K562 (cell line): ENCODE measurements at regions not wholly inside any gene's neighbourhood (a gene's known extent, or its start where the extent isn't known, plus 50 kb on each side); places are given as distances from the start of the nearest gene placed in this dataset.

Source experiments
- ATAC-seq: fragments of 200-7000 bp; cut with Tn5 transposase; 3 replicates; pipeline ENCODE4 v1.9.1; 2020; ENCODE audit warnings: moderate library complexity
- BruUV-seq: library from RNA; stranded (reverse); fragments of 400-500 nt; replicated peaks from 2 replicates; lab custom pipeline; 2021; lab: Mats Ljungman, UMichigan
- CTCF ChIA-PET: fragments of 300-600 bp; formaldehyde crosslinking; extraction: SDS; loops from one replicate; lab custom pipeline; 2021; ENCODE audit warnings: low intra/inter-chr PET ratio; lab: Yijun Ruan, JAX
- POLR2A ChIA-PET: fragments of 300-600, 350-650 bp; sonication (Branson Sonifier 250); formaldehyde crosslinking; extraction: SDS; loops from one replicate; lab custom pipeline; 2021; ENCODE audit warnings: antibody characterized with exemption, inconsistent platforms; lab: Yijun Ruan, JAX
- DNase-seq, 4 experiments: peaks; one replicate each; pipeline versions ENCODE4 v3.0.0 to v3.0.0-alpha.2; 2011 to 2018; ENCODE audit warnings: low spot score in 3 of 4, mixed read lengths in 3 of 4; ENCODE audit errors: extremely low read depth in 1 of 4
- FAIRE-seq: peaks from 2 replicates; lab custom pipeline; 2011; peaks lifted over from hg19 to GRCh38; lab: Jason Lieb, UNC
- H2AFZ ChIP-seq: 2 replicates; pipeline ENCODE4 v1.6.0; 2011; ENCODE audit warnings: low read depth, low read length, control low read depth, inconsistent platforms
- H3K27ac ChIP-seq: fragments of 200-600 bp; 3 replicates; pipeline ENCODE4 v1.8.0; 2011; ENCODE audit warnings: low read depth, mild to moderate bottlenecking, control low read depth, inconsistent platforms, low read length, moderate library complexity, mixed read lengths; ENCODE audit errors: extremely low read depth
- H3K27me3 ChIP-seq, 2 experiments: fragments of 300-600 bp in 1 of 2; 2 replicates in 1 of 2; 3 replicates in 1 of 2; pipeline versions ENCODE4 v1.6.0 to v1.8.0; 2011; ENCODE audit warnings: inconsistent platforms in 2 of 2, low read length in 2 of 2, mild to moderate bottlenecking in 1 of 2, mixed read lengths in 1 of 2, moderate library complexity in 1 of 2; ENCODE audit not compliant: control insufficient read depth in 2 of 2, insufficient read depth in 2 of 2
- H3K36me3 ChIP-seq: fragments of 300-600 bp; 3 replicates; pipeline ENCODE4 v1.8.0; 2011; ENCODE audit warnings: mild to moderate bottlenecking, low read length, inconsistent platforms; ENCODE audit not compliant: control insufficient read depth, insufficient read depth
- H3K4me1 ChIP-seq, 2 experiments: fragments of 200-600 bp in 1 of 2; replicated peaks in 1 of 2; 2 replicates in 1 of 2; 3 replicates in 1 of 2; pipeline versions ENCODE4 v1.5.1 to v1.8.0; 2011; ENCODE audit warnings: inconsistent platforms in 2 of 2, low read length in 2 of 2, mild to moderate bottlenecking in 1 of 2, mixed read lengths in 1 of 2, moderate library complexity in 1 of 2; ENCODE audit not compliant: control insufficient read depth in 2 of 2, insufficient read depth in 2 of 2
- H3K4me2 ChIP-seq: 2 replicates; pipeline ENCODE4 v1.6.1; 2011; ENCODE audit warnings: low read length, control low read depth, inconsistent platforms, mixed read lengths; ENCODE audit not compliant: insufficient read depth
- H3K4me3 ChIP-seq: fragments of 200-600 bp; sonication (generic), shearing (Covaris generic); 2 replicates; pipeline ENCODE4 v1.5.1; 2016; ENCODE audit warnings: control low read depth, inconsistent platforms
- H3K79me2 ChIP-seq: fragments of 200-600 bp; 3 replicates; pipeline ENCODE4 v1.8.0; 2011; ENCODE audit warnings: low read length, inconsistent platforms; ENCODE audit not compliant: control insufficient read depth, insufficient read depth
- H3K9ac ChIP-seq, 2 experiments: 2 replicates each; pipeline versions ENCODE4 v1.6.0 to v1.6.1; 2011; ENCODE audit warnings: low read depth in 2 of 2, low read length in 2 of 2, control low read depth in 1 of 2, inconsistent platforms in 1 of 2, mild to moderate bottlenecking in 1 of 2, mixed read lengths in 1 of 2; ENCODE audit not compliant: insufficient read depth in 1 of 2
- H3K9me1 ChIP-seq: one replicate; pipeline ENCODE4 v1.6.0; 2011; ENCODE audit warnings: inconsistent platforms, mild to moderate bottlenecking, low read length, moderate library complexity; ENCODE audit not compliant: control insufficient read depth, insufficient read depth
- H3K9me3 ChIP-seq: replicated peaks from 2 replicates; pipeline ENCODE4 v1.5.1; 2011; ENCODE audit warnings: low read depth, low read length, inconsistent platforms; ENCODE audit not compliant: control insufficient read depth, insufficient read depth
- H4K20me1 ChIP-seq: replicated peaks from 2 replicates; pipeline ENCODE4 v1.6.1; 2011; ENCODE audit warnings: low read length, inconsistent platforms, mixed read lengths; ENCODE audit not compliant: control insufficient read depth, insufficient read depth
- BMI1 ChIP-seq: fragments of 150-350 bp; IDR thresholded peaks from 2 replicates; pipeline ENCODE4 v1.6.1; 2014; ENCODE audit warnings: low read length
- CSDE1 ChIP-seq, 2 experiments: fragments of 450-650 bp; IDR thresholded peaks; 2 replicates each; pipeline ENCODE4 v1.6.1; 2016; ENCODE audit warnings: mild to moderate bottlenecking in 1 of 2
- HCFC1 ChIP-seq: IDR thresholded peaks from 2 replicates; pipeline ENCODE4 v1.6.1; 2012; ENCODE audit warnings: low read depth, low read length, improper control_type of control experiment
- RB1 ChIP-seq: fragments of 450-650 bp; IDR thresholded peaks from 2 replicates; pipeline ENCODE4 v1.6.1; 2017; ENCODE audit warnings: low read depth, mild to moderate bottlenecking
- SIRT6 ChIP-seq: IDR thresholded peaks from one replicate; pipeline ENCODE4 v1.6.1; 2012; ENCODE audit warnings: low read depth, mild to moderate bottlenecking, control low read depth, inconsistent platforms, low read length, moderate library complexity
- SRF ChIP-seq, 2 experiments: fragments of 250-450, 450-650 bp in 1 of 2; sonication (Bioruptor Pico) in 1 of 2; sonication (generic) in 1 of 2; formaldehyde crosslinking; IDR thresholded peaks; 2 replicates each; pipeline versions ENCODE4 v1.5.0 to v1.5.1; 2020 to 2022; ENCODE audit warnings: mild to moderate bottlenecking in 1 of 2, missing genetic modification reagents in 1 of 2
- TAF9B ChIP-seq: fragments of 450-650 bp; IDR thresholded peaks from 2 replicates; pipeline ENCODE4 v1.6.1; 2018; ENCODE audit warnings: mild to moderate bottlenecking; ENCODE audit not compliant: partially characterized antibody
- TGIF2 ChIP-seq: sonication (generic); formaldehyde crosslinking; IDR thresholded peaks from 2 replicates; pipeline ENCODE4 v1.8.1; 2022; ENCODE audit warnings: mild to moderate bottlenecking, missing genetic modification reagents, moderate library complexity
- ZNF124 ChIP-seq: sonication (generic); formaldehyde crosslinking; IDR thresholded peaks from 2 replicates; pipeline ENCODE4 v1.8.1; 2022; ENCODE audit warnings: missing genetic modification reagents
- ZNF41 ChIP-seq: fragments of 250-450 bp; sonication (Bioruptor Pico); conservative IDR thresholded peaks from 2 replicates; pipeline ENCODE4 v1.4.0; 2020; ENCODE audit warnings: mild to moderate bottlenecking
- WGBS: fragments of 100-300 bp; shearing (Covaris generic); methylation state at CpG from one replicate; pipeline ENCODE4 v1.1.6; 2016; ENCODE audit warnings: low coverage, mixed read lengths; ENCODE audit not compliant: insufficient coverage; ENCODE audit errors: missing lambda C conversion rate; 5-methylcytosine and 5-hydroxymethylcytosine counted together
- in situ Hi-C: fragments of 300-500 bp; cut with MboI; formaldehyde crosslinking; loops from 4 replicates; pipeline ENCODE4 v1.15.0; 2018; ENCODE audit warnings: inconsistent platforms, mixed read lengths
- intact Hi-C: fragments of 100-400 bp; cut with micrococcal nuclease; formaldehyde crosslinking; loops from 2 replicates; pipeline ENCODE4 v1.14.2; 2022
- TF ChIP-seq, protein P1 (sequence below): fragments of 250-450 bp; sonication (Bioruptor Pico); IDR thresholded peaks from 2 replicates; pipeline ENCODE4 v1.6.1; 2021; ENCODE audit warnings: mild to moderate bottlenecking
- TF ChIP-seq, protein P2 (sequence below), 2 experiments: fragments of 450-650 bp; IDR thresholded peaks; 2 replicates each; pipeline ENCODE4 v1.6.1; 2018; ENCODE audit warnings: mild to moderate bottlenecking in 2 of 2, low read depth in 1 of 2; ENCODE audit not compliant: partially characterized antibody in 2 of 2
- TF ChIP-seq, protein P3 (sequence below): sonication (generic); formaldehyde crosslinking; IDR thresholded peaks from 2 replicates; pipeline ENCODE4 v1.9.0; 2022; ENCODE audit warnings: mild to moderate bottlenecking, missing genetic modification reagents
- TF ChIP-seq, protein P4 (sequence below): fragments of 450-650 bp; IDR thresholded peaks from 2 replicates; pipeline ENCODE4 v1.6.1; 2016; ENCODE audit warnings: borderline replicate concordance
- TF ChIP-seq, protein P5 (sequence below): fragments of 450-650 bp; formaldehyde crosslinking; IDR thresholded peaks from 2 replicates; pipeline ENCODE4 v1.4.0; 2020; ENCODE audit warnings: mild to moderate bottlenecking

DNA sequence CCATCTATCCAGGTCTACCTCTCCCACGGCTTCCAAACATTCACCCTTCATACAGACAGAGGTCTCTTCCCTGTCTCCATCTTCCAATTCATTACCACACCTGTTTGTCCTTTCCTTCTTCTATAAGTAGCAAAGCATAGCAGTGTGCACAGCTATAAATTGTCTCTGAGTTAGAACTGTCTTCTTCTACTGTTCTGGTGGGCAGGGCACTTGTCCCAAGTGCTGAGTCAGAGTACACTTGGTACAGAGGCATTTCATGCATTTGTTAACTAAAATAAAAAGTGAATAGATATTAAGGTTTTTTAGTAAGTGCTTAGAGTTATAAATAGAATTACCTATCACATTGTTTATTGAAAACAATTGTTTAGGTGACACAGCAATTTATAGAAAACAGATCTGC is 150.1 kb upstream of the CCDC54 start:
- H3K4me3 ChIP-seq = no peak overlapping the region
- POLR2A ChIA-PET = no interaction called here
- no peaks in the 10 kb centered on the region for H3K27me3 ChIP-seq
- intact Hi-C loops (no loop called here), in situ Hi-C loops (no loop called here)
- DNase-seq (no peak), FAIRE-seq (no peak), ATAC-seq (no peak)
- no TSS peak for BruUV-seq
- H3K4me2 ChIP-seq = no peak overlapping the region
- CTCF ChIA-PET = no interaction called here
- no peak overlapping the region for H3K9ac ChIP-seq
- WGBS = 14% methylated on average over 1 of the region's 1 CpG
- H3K79me2 ChIP-seq = no peaks in the 10 kb centered on the region
- H4K20me1 ChIP-seq = no peaks in the 10 kb centered on the region
- no peaks in the 10 kb centered on the region for H3K36me3 ChIP-seq
- H3K9me3 ChIP-seq = no peaks in the 10 kb centered on the region
- H3K9me1 ChIP-seq = no peaks in the 10 kb centered on the region
- no peak overlapping the region for H3K27ac ChIP-seq
- H3K4me1 ChIP-seq = no peaks in the 10 kb centered on the region
- H2AFZ ChIP-seq = no peak overlapping the region
- TF ChIP-seq BMI1 = no peak
- TF ChIP-seq, protein P1, sequence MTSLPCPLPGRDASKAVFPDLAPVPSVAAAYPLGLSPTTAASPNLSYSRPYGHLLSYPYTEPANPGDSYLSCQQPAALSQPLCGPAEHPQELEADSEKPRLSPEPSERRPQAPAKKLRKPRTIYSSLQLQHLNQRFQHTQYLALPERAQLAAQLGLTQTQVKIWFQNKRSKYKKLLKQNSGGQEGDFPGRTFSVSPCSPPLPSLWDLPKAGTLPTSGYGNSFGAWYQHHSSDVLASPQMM (CRISPR knock-in tag) = no peak
- no peak for TF ChIP-seq HCFC1
- TF ChIP-seq, protein P2, sequence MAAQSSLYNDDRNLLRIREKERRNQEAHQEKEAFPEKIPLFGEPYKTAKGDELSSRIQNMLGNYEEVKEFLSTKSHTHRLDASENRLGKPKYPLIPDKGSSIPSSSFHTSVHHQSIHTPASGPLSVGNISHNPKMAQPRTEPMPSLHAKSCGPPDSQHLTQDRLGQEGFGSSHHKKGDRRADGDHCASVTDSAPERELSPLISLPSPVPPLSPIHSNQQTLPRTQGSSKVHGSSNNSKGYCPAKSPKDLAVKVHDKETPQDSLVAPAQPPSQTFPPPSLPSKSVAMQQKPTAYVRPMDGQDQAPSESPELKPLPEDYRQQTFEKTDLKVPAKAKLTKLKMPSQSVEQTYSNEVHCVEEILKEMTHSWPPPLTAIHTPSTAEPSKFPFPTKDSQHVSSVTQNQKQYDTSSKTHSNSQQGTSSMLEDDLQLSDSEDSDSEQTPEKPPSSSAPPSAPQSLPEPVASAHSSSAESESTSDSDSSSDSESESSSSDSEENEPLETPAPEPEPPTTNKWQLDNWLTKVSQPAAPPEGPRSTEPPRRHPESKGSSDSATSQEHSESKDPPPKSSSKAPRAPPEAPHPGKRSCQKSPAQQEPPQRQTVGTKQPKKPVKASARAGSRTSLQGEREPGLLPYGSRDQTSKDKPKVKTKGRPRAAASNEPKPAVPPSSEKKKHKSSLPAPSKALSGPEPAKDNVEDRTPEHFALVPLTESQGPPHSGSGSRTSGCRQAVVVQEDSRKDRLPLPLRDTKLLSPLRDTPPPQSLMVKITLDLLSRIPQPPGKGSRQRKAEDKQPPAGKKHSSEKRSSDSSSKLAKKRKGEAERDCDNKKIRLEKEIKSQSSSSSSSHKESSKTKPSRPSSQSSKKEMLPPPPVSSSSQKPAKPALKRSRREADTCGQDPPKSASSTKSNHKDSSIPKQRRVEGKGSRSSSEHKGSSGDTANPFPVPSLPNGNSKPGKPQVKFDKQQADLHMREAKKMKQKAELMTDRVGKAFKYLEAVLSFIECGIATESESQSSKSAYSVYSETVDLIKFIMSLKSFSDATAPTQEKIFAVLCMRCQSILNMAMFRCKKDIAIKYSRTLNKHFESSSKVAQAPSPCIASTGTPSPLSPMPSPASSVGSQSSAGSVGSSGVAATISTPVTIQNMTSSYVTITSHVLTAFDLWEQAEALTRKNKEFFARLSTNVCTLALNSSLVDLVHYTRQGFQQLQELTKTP (IDR thresholded peaks at IDR 0.05; ENCODE audit: low read depth in 1 of 2, partially characterized antibody in 2 of 2) = no peak
- TF ChIP-seq SIRT6 = no peak
- TF ChIP-seq RB1 = no peak
- TF ChIP-seq ZNF41 = no peak
- TF ChIP-seq CSDE1 (IDR thresholded peaks at IDR 0.05) = no peak
- TF ChIP-seq, protein P3, sequence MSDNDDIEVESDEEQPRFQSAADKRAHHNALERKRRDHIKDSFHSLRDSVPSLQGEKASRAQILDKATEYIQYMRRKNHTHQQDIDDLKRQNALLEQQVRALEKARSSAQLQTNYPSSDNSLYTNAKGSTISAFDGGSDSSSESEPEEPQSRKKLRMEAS (CRISPR knock-in tag) = no peak
- TF ChIP-seq, protein P4, sequence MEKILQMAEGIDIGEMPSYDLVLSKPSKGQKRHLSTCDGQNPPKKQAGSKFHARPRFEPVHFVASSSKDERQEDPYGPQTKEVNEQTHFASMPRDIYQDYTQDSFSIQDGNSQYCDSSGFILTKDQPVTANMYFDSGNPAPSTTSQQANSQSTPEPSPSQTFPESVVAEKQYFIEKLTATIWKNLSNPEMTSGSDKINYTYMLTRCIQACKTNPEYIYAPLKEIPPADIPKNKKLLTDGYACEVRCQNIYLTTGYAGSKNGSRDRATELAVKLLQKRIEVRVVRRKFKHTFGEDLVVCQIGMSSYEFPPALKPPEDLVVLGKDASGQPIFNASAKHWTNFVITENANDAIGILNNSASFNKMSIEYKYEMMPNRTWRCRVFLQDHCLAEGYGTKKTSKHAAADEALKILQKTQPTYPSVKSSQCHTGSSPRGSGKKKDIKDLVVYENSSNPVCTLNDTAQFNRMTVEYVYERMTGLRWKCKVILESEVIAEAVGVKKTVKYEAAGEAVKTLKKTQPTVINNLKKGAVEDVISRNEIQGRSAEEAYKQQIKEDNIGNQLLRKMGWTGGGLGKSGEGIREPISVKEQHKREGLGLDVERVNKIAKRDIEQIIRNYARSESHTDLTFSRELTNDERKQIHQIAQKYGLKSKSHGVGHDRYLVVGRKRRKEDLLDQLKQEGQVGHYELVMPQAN = no peak
- no peak for TF ChIP-seq SRF (CRISPR knock-in tag; IDR thresholded peaks at IDR 0.05)
- TF ChIP-seq, protein P5, sequence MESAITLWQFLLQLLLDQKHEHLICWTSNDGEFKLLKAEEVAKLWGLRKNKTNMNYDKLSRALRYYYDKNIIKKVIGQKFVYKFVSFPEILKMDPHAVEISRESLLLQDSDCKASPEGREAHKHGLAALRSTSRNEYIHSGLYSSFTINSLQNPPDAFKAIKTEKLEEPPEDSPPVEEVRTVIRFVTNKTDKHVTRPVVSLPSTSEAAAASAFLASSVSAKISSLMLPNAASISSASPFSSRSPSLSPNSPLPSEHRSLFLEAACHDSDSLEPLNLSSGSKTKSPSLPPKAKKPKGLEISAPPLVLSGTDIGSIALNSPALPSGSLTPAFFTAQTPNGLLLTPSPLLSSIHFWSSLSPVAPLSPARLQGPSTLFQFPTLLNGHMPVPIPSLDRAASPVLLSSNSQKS = no peak
- no peak for TF ChIP-seq ZNF124
- TF ChIP-seq TAF9B = no peak
- TF ChIP-seq TGIF2 = no peak
